PC-9 (cell line): ENCODE measurements at regions not wholly inside any gene's neighbourhood (a gene's known extent, or its start where the extent isn't known, plus 50 kb on each side); places are given as distances from the start of the nearest gene placed in this dataset.

Experiments
- BruUV-seq: library from RNA; stranded (reverse); fragments of 400-500 nt; replicated peaks from 2 replicates; lab custom pipeline; 2021; lab: Mats Ljungman, UMichigan
- CTCF ChIA-PET: fragments of 300-600 bp; sonication (Branson Sonifier 250); formaldehyde crosslinking; loops from one replicate; lab custom pipeline; 2022; ENCODE audit warnings: antibody characterized with exemption; lab: Charles Lee
- POLR2A ChIA-PET: fragments of 300-600 bp; sonication (Branson Sonifier 250); formaldehyde crosslinking; loops from one replicate; lab custom pipeline; 2022; ENCODE audit warnings: antibody characterized with exemption; ENCODE audit not compliant: unreplicated experiment; lab: Charles Lee
- DNase-seq, 2 experiments: peaks; one replicate each; pipeline versions ENCODE4 v3.0.0 to v3.0.0-alpha.2; 2015 to 2022; ENCODE audit warnings: mixed read lengths in 1 of 2
- H2AFZ ChIP-seq: fragments of 200-600 bp; sonication (generic); 2 replicates; pipeline ENCODE4 v1.8.1; 2017; ENCODE audit warnings: antibody characterized with exemption
- H3F3A ChIP-seq: fragments of 200-600 bp; sonication (generic); 2 replicates; pipeline ENCODE4 v1.8.1; 2017; ENCODE audit warnings: antibody characterized with exemption, mild to moderate bottlenecking, low read depth; ENCODE audit not compliant: insufficient read depth
- H3K27ac ChIP-seq: fragments of 200-600 bp; sonication (generic); 2 replicates; pipeline ENCODE4 v1.6.1; 2016; ENCODE audit warnings: mixed run types
- H3K27me3 ChIP-seq: fragments of 200-600 bp; sonication (generic); 2 replicates; pipeline ENCODE4 v1.6.1; 2016; ENCODE audit warnings: low read depth, mixed run types; ENCODE audit not compliant: insufficient read depth
- H3K36me3 ChIP-seq: fragments of 200-600 bp; sonication (generic); 2 replicates; pipeline ENCODE4 v1.6.1; 2016; ENCODE audit warnings: low read depth, mixed run types
- H3K4me1 ChIP-seq: fragments of 200-600 bp; sonication (generic); replicated peaks from 2 replicates; pipeline ENCODE4 v1.6.1; 2016; ENCODE audit warnings: mixed run types; ENCODE audit not compliant: insufficient read depth
- H3K4me2 ChIP-seq: fragments of 200-600 bp; sonication (generic); 2 replicates; pipeline ENCODE4 v1.6.1; 2017; ENCODE audit warnings: mixed run types
- H3K4me3 ChIP-seq: fragments of 200-600 bp; sonication (generic); 2 replicates; pipeline ENCODE4 v1.6.1; 2016; ENCODE audit warnings: mixed run types
- H3K79me2 ChIP-seq: fragments of 200-600 bp; sonication (generic); 2 replicates; pipeline ENCODE4 v1.6.1; 2017; ENCODE audit warnings: low read depth, mixed run types
- H3K9me2 ChIP-seq: fragments of 200-600 bp; sonication (generic); 2 replicates; pipeline ENCODE4 v1.8.1; 2017; ENCODE audit warnings: mild to moderate bottlenecking; ENCODE audit not compliant: insufficient read depth
- H3K9me3 ChIP-seq: fragments of 200-600 bp; sonication (generic); 2 replicates; pipeline ENCODE4 v1.8.1; 2016; ENCODE audit warnings: low read depth; ENCODE audit not compliant: insufficient read depth
- H4K20me1 ChIP-seq: fragments of 200-600 bp; sonication (generic); 2 replicates; pipeline ENCODE4 v1.8.1; 2017; ENCODE audit not compliant: insufficient read depth
- CTCF ChIP-seq: fragments of 200-600 bp; sonication (generic); conservative IDR thresholded peaks from 2 replicates; pipeline ENCODE4 v1.6.1; 2017; ENCODE audit warnings: mixed run types, antibody characterized with exemption, mild to moderate bottlenecking, moderate library complexity
- EZH2 ChIP-seq: fragments of 200-600 bp; sonication (generic); IDR thresholded peaks from 2 replicates; pipeline ENCODE4 v1.8.0; 2017; ENCODE audit warnings: antibody characterized with exemption, low read depth
- intact Hi-C: fragments of 100-400 bp; cut with micrococcal nuclease; formaldehyde crosslinking; loops from one replicate; pipeline ENCODE4 v1.10.0; 2022; ENCODE audit not compliant: unreplicated experiment

DNA sequence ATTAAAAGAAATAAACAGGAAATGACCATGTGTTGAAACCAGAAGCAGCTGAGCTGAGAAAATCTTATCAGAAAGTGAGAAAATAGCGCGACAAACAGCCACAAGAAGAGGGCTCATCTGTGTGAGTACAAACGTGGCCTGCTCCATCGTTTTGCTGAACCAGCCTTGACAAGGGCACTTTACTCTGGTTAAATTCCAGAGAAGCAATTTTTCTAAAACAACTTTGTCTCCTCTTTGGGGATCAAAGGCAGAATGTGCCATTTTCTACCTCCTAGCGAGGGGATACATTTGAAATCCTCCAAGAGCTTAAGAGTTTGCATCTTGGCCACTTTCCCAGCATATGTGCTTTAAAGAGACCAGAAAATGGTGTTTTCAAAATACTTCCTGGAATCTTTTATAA lies 51.3 kb upstream of the VIPR2 start:
- Histone ChIP-seq H3F3A (no peaks in the 10 kb centered on the region), H3K36me3 (no peaks in the 10 kb centered on the region), H2AFZ (no peak overlapping the region), H3K27ac (no peak overlapping the region), H3K27me3 (peaks cover 98% of the 10 kb centered on the region), H3K4me3 (no peak overlapping the region), H3K4me1 (no peaks in the 10 kb centered on the region), H3K9me2 (no peaks in the 10 kb centered on the region), H4K20me1 (no peaks in the 10 kb centered on the region), H3K4me2 (no peak overlapping the region), H3K9me3 (no peaks in the 10 kb centered on the region), H3K79me2 (no peaks in the 10 kb centered on the region)
- intact Hi-C loops, result no loop called here
- ChIA-PET POLR2A (no interaction called here), CTCF (no interaction called here)
- no peak for DNase-seq
- BruUV-seq, result no TSS peak
- 0 out of 2 replicates have a peak, but pooled peaks have one; percentile 45 for TF ChIP-seq EZH2
- no peak for TF ChIP-seq CTCF
